HEK293 (cell line): ENCODE measurements at regions not wholly inside any gene's neighbourhood (a gene's known extent, or its start where the extent isn't known, plus 50 kb on each side); places are given as distances from the start of the nearest gene placed in this dataset.

Experiments used
- BCL11A ChIP-seq: fragments of 450-650 bp; formaldehyde crosslinking; IDR thresholded peaks from 2 replicates; pipeline ENCODE4 v1.5.1; 2016; ENCODE audit warnings: low read depth, missing biosample characterization, missing genetic modification characterization
- ZNF2 ChIP-seq: fragments of 450-650 bp; formaldehyde crosslinking; IDR thresholded peaks from 2 replicates; pipeline ENCODE4 v1.5.1; 2016; ENCODE audit warnings: missing biosample characterization, missing genetic modification characterization
- ZNF510 ChIP-seq: fragments of 450-650 bp; formaldehyde crosslinking; IDR thresholded peaks from 2 replicates; pipeline ENCODE4 v1.5.1; 2018; ENCODE audit warnings: mild to moderate bottlenecking, missing genetic modification characterization, missing biosample characterization; ENCODE audit not compliant: insufficient replicate concordance
- ZNF555 ChIP-seq: fragments of 450-650 bp; formaldehyde crosslinking; conservative IDR thresholded peaks from 2 replicates; pipeline ENCODE4 v1.5.1; 2017; ENCODE audit warnings: missing biosample characterization, mild to moderate bottlenecking, missing genetic modification characterization, inconsistent platforms
- ZNF658 ChIP-seq: fragments of 450-650 bp; formaldehyde crosslinking; IDR thresholded peaks from 2 replicates; pipeline ENCODE4; 2016; ENCODE audit warnings: missing biosample characterization, missing genetic modification characterization
- ZNF660 ChIP-seq: fragments of 450-650 bp; IDR thresholded peaks from 2 replicates; pipeline ENCODE4 v1.5.1; 2018; ENCODE audit warnings: missing biosample characterization, mild to moderate bottlenecking, missing genetic modification characterization
- TF ChIP-seq, protein P1 (sequence below): fragments of 450-650 bp; formaldehyde crosslinking; IDR thresholded peaks from 2 replicates; pipeline ENCODE4 v1.5.1; 2016; ENCODE audit warnings: missing biosample characterization, missing genetic modification characterization
- TF ChIP-seq, protein P2 (sequence below): fragments of 450-650 bp; formaldehyde crosslinking; IDR thresholded peaks from 2 replicates; pipeline ENCODE4 v1.5.1; 2016; ENCODE audit warnings: missing biosample characterization, missing genetic modification characterization
- TF ChIP-seq, protein P3 (sequence below): fragments of 450-650 bp; formaldehyde crosslinking; IDR thresholded peaks from 2 replicates; pipeline ENCODE4 v1.5.1; 2017; ENCODE audit warnings: missing biosample characterization, missing genetic modification characterization

DNA sequence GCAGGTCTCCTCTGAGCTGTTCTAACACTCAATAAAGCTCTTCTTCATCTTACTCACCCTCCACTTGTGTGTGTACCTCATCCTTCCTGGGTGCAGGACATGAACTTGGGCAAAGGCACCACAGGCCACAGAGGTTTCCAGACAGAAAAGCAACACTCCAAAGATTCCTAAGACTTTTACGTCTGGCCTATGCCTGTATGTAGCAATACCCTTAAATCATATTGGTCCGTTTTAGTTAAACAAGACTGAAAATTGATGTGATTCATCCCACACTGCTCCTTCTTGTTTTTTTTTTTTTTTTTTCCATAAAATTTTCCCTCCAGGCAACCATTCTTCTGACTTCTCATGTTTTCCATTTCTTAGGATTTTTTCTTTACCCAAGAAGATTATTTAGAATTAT, 404.3 kb downstream of the PID1 start:
- TF ChIP-seq BCL11A (no peak), ZNF660 (no peak), ZNF658 (tag by site-specific recombination) (no peak), ZNF555 (no peak), ZNF2 (no peak), ZNF510 (tag by site-specific recombination) (no peak)
- TF ChIP-seq, protein P1, sequence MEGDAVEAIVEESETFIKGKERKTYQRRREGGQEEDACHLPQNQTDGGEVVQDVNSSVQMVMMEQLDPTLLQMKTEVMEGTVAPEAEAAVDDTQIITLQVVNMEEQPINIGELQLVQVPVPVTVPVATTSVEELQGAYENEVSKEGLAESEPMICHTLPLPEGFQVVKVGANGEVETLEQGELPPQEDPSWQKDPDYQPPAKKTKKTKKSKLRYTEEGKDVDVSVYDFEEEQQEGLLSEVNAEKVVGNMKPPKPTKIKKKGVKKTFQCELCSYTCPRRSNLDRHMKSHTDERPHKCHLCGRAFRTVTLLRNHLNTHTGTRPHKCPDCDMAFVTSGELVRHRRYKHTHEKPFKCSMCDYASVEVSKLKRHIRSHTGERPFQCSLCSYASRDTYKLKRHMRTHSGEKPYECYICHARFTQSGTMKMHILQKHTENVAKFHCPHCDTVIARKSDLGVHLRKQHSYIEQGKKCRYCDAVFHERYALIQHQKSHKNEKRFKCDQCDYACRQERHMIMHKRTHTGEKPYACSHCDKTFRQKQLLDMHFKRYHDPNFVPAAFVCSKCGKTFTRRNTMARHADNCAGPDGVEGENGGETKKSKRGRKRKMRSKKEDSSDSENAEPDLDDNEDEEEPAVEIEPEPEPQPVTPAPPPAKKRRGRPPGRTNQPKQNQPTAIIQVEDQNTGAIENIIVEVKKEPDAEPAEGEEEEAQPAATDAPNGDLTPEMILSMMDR (tag by site-specific recombination), result no peak
- TF ChIP-seq, protein P2, sequence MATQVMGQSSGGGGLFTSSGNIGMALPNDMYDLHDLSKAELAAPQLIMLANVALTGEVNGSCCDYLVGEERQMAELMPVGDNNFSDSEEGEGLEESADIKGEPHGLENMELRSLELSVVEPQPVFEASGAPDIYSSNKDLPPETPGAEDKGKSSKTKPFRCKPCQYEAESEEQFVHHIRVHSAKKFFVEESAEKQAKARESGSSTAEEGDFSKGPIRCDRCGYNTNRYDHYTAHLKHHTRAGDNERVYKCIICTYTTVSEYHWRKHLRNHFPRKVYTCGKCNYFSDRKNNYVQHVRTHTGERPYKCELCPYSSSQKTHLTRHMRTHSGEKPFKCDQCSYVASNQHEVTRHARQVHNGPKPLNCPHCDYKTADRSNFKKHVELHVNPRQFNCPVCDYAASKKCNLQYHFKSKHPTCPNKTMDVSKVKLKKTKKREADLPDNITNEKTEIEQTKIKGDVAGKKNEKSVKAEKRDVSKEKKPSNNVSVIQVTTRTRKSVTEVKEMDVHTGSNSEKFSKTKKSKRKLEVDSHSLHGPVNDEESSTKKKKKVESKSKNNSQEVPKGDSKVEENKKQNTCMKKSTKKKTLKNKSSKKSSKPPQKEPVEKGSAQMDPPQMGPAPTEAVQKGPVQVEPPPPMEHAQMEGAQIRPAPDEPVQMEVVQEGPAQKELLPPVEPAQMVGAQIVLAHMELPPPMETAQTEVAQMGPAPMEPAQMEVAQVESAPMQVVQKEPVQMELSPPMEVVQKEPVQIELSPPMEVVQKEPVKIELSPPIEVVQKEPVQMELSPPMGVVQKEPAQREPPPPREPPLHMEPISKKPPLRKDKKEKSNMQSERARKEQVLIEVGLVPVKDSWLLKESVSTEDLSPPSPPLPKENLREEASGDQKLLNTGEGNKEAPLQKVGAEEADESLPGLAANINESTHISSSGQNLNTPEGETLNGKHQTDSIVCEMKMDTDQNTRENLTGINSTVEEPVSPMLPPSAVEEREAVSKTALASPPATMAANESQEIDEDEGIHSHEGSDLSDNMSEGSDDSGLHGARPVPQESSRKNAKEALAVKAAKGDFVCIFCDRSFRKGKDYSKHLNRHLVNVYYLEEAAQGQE, result no peak
- TF ChIP-seq, protein P3, sequence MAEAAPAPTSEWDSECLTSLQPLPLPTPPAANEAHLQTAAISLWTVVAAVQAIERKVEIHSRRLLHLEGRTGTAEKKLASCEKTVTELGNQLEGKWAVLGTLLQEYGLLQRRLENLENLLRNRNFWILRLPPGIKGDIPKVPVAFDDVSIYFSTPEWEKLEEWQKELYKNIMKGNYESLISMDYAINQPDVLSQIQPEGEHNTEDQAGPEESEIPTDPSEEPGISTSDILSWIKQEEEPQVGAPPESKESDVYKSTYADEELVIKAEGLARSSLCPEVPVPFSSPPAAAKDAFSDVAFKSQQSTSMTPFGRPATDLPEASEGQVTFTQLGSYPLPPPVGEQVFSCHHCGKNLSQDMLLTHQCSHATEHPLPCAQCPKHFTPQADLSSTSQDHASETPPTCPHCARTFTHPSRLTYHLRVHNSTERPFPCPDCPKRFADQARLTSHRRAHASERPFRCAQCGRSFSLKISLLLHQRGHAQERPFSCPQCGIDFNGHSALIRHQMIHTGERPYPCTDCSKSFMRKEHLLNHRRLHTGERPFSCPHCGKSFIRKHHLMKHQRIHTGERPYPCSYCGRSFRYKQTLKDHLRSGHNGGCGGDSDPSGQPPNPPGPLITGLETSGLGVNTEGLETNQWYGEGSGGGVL (tag by site-specific recombination), result no peak
